Sigmoid colon (tissue), 6 donors: ENCODE measurements at regions not wholly inside any gene's neighbourhood (a gene's known extent, or its start where the extent isn't known, plus 50 kb on each side); places are given as distances from the start of the nearest gene placed in this dataset.

Experiments
- DNase-seq: peaks from one replicate; pipeline ENCODE4 v3.0.0-alpha.2; 2019
- H3K27ac ChIP-seq, 4 donors: fragments of 200-600 bp; sonication (generic); one replicate each; pipeline ENCODE4 v1.5.1; 2016 to 2019; ENCODE audit warnings: mild to moderate bottlenecking in 1 of 4
- H3K27me3 ChIP-seq, 3 donors: fragments of 200-600 bp; sonication (generic); one replicate each; pipeline ENCODE4 v1.5.1; 2019; ENCODE audit warnings: mild to moderate bottlenecking in 1 of 3
- H3K36me3 ChIP-seq, 4 donors: fragments of 200-600 bp; sonication (generic); one replicate each; pipeline ENCODE4 v1.5.1; 2016 to 2019
- H3K4me1 ChIP-seq, 4 donors: fragments of 200-600 bp; sonication (generic); one replicate each; pipeline ENCODE4 v1.5.1; 2017 to 2019
- H3K4me3 ChIP-seq, 4 donors: fragments of 200-600 bp; sonication (generic); one replicate each; pipeline ENCODE4 v1.5.1; 2017 to 2019; ENCODE audit warnings: mild to moderate bottlenecking in 2 of 4, moderate library complexity in 1 of 4
- H3K9me3 ChIP-seq, 4 donors: fragments of 200-600 bp in 3 of 4; sonication (generic) in 3 of 4; one replicate each; pipeline versions ENCODE4 v1.5.1 to v1.6.1; 2013 to 2019
- EP300 ChIP-seq, 4 donors: sonication (generic); formaldehyde crosslinking; IDR thresholded peaks; one replicate each; pipeline ENCODE4 v1.6.1; 2017; ENCODE audit warnings: antibody characterized with exemption in 4 of 4
- POLR2A ChIP-seq, 2 donors: fragments of 450-650 bp; IDR thresholded peaks; one replicate each; pipeline ENCODE4 v1.6.1; 2016; ENCODE audit warnings: antibody characterized with exemption in 2 of 2, mild to moderate bottlenecking in 2 of 2, moderate library complexity in 2 of 2
- POLR2AphosphoS5 ChIP-seq, 4 donors: sonication (generic); formaldehyde crosslinking; IDR thresholded peaks; one replicate each; pipeline ENCODE4 v1.6.1; 2017; ENCODE audit warnings: antibody characterized with exemption in 4 of 4
- WGBS, 2 donors: extraction: QIAGEN DNeasy Blood & Tissue Kit; methylation state at CpG; one replicate each; pipeline ENCODE4 v1.1.7; 2013; 5-methylcytosine and 5-hydroxymethylcytosine counted together
- intact Hi-C: fragments of 100-400 bp; cut with DNase I; formaldehyde crosslinking; loops from one replicate; pipeline ENCODE4 v1.15.1; 2023
- TF ChIP-seq, protein P1 (sequence below), 4 experiments: fragments of 450-650 bp in 3 of 4; fragments of 200-600 bp in 1 of 4; IDR thresholded peaks; one replicate each; pipeline ENCODE4 v1.5.1; 2016 to 2019; ENCODE audit warnings: antibody characterized with exemption in 4 of 4, mild to moderate bottlenecking in 3 of 4, moderate library complexity in 2 of 4
- donor health status: healthy with polysubstance abuse.
- donor health status: healthy.

DNA sequence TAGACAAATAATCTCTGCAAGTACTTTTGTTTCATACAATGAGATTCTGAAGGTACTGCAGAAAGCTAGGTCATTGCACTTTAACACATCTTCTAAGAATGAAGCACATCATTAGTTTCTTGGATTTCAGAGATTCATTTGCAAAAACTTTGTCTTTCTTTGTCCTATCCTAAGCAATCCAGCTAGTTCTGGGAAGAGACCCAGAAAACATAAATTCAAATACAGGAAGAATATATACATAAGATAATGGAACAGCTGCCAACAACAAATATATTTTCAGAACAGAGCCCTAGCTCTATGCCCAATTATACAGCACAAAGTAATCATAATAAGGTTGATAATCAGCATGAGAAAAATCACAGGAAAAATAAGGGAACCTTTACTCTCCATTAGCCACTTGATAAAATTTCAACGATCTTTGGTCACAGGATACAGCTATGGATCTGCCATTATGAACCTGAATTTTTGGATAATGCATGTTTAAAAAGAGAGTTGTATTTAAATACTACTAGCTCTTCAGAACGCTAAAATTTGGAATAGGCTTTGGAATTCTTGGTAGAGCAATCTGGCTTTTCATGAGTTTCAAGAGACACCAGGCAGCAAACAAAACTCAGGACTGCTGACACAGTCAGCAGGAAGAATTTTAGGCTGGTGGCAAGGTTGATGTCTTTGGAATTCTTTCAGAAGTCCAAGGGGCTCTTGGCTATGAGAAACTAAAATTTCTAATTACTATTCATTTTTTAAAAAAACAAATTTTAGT lies 250.4 kb upstream of the SMIM21 start:
- TF ChIP-seq POLR2AphosphoS5 (IDR thresholded peaks at IDR 0.05) (no peak), POLR2A (IDR thresholded peaks at IDR 0.05) (no peak), EP300 (IDR thresholded peaks at IDR 0.05) (no peak)
- TF ChIP-seq, protein P1, sequence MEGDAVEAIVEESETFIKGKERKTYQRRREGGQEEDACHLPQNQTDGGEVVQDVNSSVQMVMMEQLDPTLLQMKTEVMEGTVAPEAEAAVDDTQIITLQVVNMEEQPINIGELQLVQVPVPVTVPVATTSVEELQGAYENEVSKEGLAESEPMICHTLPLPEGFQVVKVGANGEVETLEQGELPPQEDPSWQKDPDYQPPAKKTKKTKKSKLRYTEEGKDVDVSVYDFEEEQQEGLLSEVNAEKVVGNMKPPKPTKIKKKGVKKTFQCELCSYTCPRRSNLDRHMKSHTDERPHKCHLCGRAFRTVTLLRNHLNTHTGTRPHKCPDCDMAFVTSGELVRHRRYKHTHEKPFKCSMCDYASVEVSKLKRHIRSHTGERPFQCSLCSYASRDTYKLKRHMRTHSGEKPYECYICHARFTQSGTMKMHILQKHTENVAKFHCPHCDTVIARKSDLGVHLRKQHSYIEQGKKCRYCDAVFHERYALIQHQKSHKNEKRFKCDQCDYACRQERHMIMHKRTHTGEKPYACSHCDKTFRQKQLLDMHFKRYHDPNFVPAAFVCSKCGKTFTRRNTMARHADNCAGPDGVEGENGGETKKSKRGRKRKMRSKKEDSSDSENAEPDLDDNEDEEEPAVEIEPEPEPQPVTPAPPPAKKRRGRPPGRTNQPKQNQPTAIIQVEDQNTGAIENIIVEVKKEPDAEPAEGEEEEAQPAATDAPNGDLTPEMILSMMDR (IDR thresholded peaks at IDR 0.05) = no peak
- no peak for DNase-seq
- intact Hi-C loops = no loop called here
- Histone ChIP-seq H3K4me1 (peaks cover 0 to 21% (median 18%) of the 10 kb centered on the region in 4 donors), H3K4me3 (no peak overlapping the region), H3K27ac (peak overlapping the region in 2 of 4 donors; percentile 6 to 19), H3K27me3 (no peaks in the 10 kb centered on the region), H3K36me3 (no peaks in the 10 kb centered on the region), H3K9me3 (peaks cover 0 to 5% (median 0%) of the 10 kb centered on the region in 4 donors)
- 79 to 84% methylated on average over 2 of the region's 2 CpGs for WGBS, 2 donors

DNA sequence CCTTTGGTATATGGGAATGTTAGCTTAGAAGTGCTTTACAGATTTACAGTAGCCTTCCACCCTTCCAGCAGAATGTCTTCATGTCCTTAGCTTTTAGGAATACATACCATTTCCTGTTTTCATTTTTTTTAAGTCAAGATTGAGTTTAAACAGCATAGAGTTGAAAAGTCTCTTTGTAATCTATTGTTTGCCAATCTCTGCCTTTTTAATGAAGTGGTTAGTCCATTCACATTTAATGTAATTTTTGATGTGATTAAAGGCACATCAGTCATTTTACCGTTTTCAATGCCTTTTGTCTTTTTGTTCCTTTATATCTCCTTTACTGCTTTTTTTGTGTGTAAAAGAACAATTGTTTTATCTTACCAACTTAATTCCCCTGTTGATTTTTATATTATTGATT lies 233.4 kb upstream of the SMIM21 start:
- intact Hi-C loops = no loop called here
- no peaks in the 10 kb centered on the region for H3K27me3 ChIP-seq
- TF ChIP-seq POLR2AphosphoS5 (IDR thresholded peaks at IDR 0.05) (no peak), POLR2A (IDR thresholded peaks at IDR 0.05) (no peak), EP300 (IDR thresholded peaks at IDR 0.05) (no peak)
- TF ChIP-seq, protein P1 (IDR thresholded peaks at IDR 0.05) = no peak
- no peak overlapping the region for H3K27ac ChIP-seq
- no peak overlapping the region for H3K4me3 ChIP-seq
- H3K4me1 ChIP-seq = no peaks in the 10 kb centered on the region
- H3K9me3 ChIP-seq = peaks cover 0 to 12% (median 0%) of the 10 kb centered on the region in 4 donors
- 76 to 83% methylated on average over 1 of the region's 1 CpG for WGBS, 2 donors
- no peak for DNase-seq
- H3K36me3 ChIP-seq = no peaks in the 10 kb centered on the region

DNA sequence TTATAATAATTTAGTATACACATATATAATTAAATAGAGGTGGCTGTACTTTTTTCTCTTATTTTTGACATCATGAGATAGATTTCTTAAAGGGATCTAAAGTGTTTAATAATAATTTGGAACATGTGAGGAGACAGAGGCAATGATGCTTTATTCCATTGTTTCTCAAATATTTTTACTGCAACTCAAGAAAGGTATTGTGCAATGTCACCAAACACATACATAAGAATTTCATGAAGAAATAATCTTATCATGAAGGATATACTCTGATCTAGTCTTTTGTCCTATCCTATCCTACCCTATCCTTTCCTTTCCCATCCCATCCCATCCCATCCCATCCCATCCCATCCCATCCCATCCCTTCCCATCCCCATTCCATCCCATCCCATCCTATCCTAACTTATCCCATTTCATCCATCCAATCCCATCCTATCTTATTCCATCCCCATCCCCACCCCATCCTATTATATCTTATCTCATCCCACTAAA lies 232.1 kb upstream of the SMIM21 start:
- H3K27ac ChIP-seq = no peak overlapping the region
- DNase-seq = no peak
- intact Hi-C loops = no loop called here
- peaks cover 0 to 12% (median 0%) of the 10 kb centered on the region in 4 donors for H3K9me3 ChIP-seq
- no peaks in the 10 kb centered on the region for H3K36me3 ChIP-seq
- no peaks in the 10 kb centered on the region for H3K27me3 ChIP-seq
- peaks cover 0 to 11% (median 11%) of the 10 kb centered on the region in 4 donors for H3K4me1 ChIP-seq
- no peak overlapping the region for H3K4me3 ChIP-seq
- no peak for TF ChIP-seq POLR2AphosphoS5 (IDR thresholded peaks at IDR 0.05)
- no peak for TF ChIP-seq EP300 (IDR thresholded peaks at IDR 0.05)

DNA sequence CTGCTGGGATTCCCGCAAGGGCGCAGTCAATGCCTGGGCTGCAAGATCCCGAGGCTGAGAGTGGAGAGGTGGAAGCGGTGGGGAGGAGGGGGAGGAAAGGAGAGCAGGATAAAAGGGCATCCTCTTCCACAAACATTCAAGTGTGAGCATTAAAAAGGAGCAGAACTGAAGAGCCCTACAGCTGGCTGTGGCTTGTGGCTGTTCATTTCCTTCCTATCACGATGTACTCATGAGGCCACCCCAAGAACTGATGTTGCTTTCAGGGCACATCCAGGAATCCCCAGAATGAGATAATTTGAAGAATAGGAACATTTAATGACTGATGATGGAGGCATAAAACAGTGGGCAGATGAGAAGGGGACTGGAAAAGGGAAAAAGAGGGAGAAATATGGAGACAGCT lies 230.8 kb upstream of the SMIM21 start:
- TF ChIP-seq POLR2AphosphoS5 (IDR thresholded peaks at IDR 0.05) (no peak), EP300 (IDR thresholded peaks at IDR 0.05) (no peak), POLR2A (IDR thresholded peaks at IDR 0.05) (no peak)
- TF ChIP-seq, protein P1 (IDR thresholded peaks at IDR 0.05) = no peak
- no peak overlapping the region for H3K27ac ChIP-seq
- peaks cover 0 to 12% (median 0%) of the 10 kb centered on the region in 4 donors for H3K9me3 ChIP-seq
- no peak for DNase-seq
- 56 to 66% methylated on average over 5 of the region's 5 CpGs for WGBS, 2 donors
- no peaks in the 10 kb centered on the region for H3K36me3 ChIP-seq
- no peak overlapping the region for H3K4me3 ChIP-seq
- H3K27me3 ChIP-seq = no peaks in the 10 kb centered on the region
- peaks cover 0 to 20% (median 15%) of the 10 kb centered on the region in 4 donors for H3K4me1 ChIP-seq
- intact Hi-C loops = no loop called here

DNA sequence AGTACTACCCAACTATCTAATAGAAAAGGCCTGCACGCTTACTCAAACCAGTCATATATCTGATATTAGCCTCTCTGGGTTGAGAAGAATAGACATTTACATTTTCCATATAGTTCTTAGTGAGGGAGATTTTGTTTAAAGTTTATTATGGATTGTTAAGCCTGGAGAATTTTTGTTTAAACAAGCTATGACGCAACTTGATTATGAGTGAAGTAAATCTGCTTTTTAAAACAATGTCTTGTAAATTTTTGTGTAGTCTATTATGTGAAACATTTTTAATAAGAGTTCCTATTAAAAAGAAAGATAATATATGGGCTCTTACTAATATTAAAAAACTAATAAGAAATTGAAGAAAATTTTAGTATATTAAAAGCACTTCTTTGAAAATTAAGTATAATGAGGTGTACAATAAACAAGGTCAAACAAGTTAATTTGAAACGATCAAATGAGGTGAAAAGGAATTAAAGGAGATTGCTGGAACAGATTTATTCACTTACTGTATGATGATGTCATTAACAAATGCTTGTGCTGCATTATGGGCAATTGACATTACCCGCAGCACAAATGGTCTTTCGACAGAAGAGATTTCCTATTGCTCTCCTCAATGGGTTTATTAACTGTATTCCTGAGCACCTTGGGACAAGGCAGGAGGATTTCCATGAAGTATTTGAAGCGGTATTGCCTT lies 229.2 kb upstream of the SMIM21 start:
- no peaks in the 10 kb centered on the region for H3K27me3 ChIP-seq
- H3K27ac ChIP-seq = no peak overlapping the region
- H3K4me1 ChIP-seq = peaks cover 0 to 20% (median 15%) of the 10 kb centered on the region in 4 donors
- H3K36me3 ChIP-seq = no peaks in the 10 kb centered on the region
- intact Hi-C loops = no loop called here
- peaks cover 0 to 12% (median 0%) of the 10 kb centered on the region in 4 donors for H3K9me3 ChIP-seq
- TF ChIP-seq EP300 (IDR thresholded peaks at IDR 0.05) (no peak), POLR2A (IDR thresholded peaks at IDR 0.05) (no peak), POLR2AphosphoS5 (IDR thresholded peaks at IDR 0.05) (no peak)
- 76 to 86% methylated on average over 6 of the region's 6 CpGs for WGBS, 2 donors
- no peak overlapping the region for H3K4me3 ChIP-seq
- DNase-seq = no peak
